Colonic mucosa (tissue), 4 donors: ENCODE measurements at regions not wholly inside any gene's neighbourhood (a gene's known extent, or its start where the extent isn't known, plus 50 kb on each side); places are given as distances from the start of the nearest gene placed in this dataset.

Source experiments
- DNase-seq: peaks from one replicate; pipeline ENCODE4 v3.0.0-alpha.2; 2020
- H3K27ac ChIP-seq: fragments of 200-600 bp; one replicate; pipeline ENCODE4 v1.8.0; 2021
- H3K27me3 ChIP-seq: fragments of 200-600 bp; one replicate; pipeline ENCODE4 v1.8.0; 2021
- H3K36me3 ChIP-seq: fragments of 200-600 bp; one replicate; pipeline ENCODE4 v1.8.0; 2021
- H3K4me1 ChIP-seq: fragments of 200-600 bp; one replicate; pipeline ENCODE4 v1.8.0; 2021; ENCODE audit warnings: mild to moderate bottlenecking
- H3K4me3 ChIP-seq: fragments of 200-600 bp; one replicate; pipeline ENCODE4 v1.8.0; 2021
- H3K9ac ChIP-seq, 2 donors: one replicate each; pipeline ENCODE4 v1.7.0; 2013; ENCODE audit warnings: control low read depth in 2 of 2, low read depth in 2 of 2, low read length in 2 of 2
- H3K9me3 ChIP-seq: fragments of 200-600 bp; one replicate; pipeline ENCODE4 v1.8.0; 2021
- intact Hi-C: fragments of 100-400 bp; cut with DNase I; formaldehyde crosslinking; loops from one replicate; pipeline ENCODE4 v1.14.1; 2022
- TF ChIP-seq, protein P1 (sequence below): fragments of 200-600 bp; IDR thresholded peaks from one replicate; pipeline ENCODE4 v1.8.0; 2022; ENCODE audit warnings: antibody characterized with exemption, mild to moderate bottlenecking
- donor health status: healthy.
- donor health status: DM: no; HTN: no; CAD: no.
- donor health status: DM: no; HTN: no; CAD: no.

DNA sequence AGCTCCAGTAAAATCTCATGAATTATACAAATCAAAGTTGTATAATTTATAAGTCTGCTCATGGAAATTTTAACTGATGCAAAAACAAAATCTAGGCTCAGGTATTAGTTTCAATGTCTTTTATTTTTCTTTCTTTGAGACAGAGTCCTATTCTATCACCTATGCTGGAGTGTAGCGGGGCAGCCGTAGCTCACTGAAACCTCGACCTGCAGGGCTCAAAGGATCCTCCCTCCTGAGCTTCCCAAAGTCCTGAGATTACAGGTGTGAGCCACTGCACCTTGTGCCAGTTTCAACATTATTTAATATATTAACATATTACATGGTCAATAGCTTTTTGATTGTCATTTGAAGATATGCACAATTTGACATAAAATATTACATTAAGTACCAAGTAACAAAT, 678.7 kb downstream of the ARAP2 start:
- intact Hi-C loops, result no loop called here
- H3K36me3 ChIP-seq, result no peaks in the 10 kb centered on the region
- no peak overlapping the region for H3K9ac ChIP-seq
- TF ChIP-seq, protein P1, sequence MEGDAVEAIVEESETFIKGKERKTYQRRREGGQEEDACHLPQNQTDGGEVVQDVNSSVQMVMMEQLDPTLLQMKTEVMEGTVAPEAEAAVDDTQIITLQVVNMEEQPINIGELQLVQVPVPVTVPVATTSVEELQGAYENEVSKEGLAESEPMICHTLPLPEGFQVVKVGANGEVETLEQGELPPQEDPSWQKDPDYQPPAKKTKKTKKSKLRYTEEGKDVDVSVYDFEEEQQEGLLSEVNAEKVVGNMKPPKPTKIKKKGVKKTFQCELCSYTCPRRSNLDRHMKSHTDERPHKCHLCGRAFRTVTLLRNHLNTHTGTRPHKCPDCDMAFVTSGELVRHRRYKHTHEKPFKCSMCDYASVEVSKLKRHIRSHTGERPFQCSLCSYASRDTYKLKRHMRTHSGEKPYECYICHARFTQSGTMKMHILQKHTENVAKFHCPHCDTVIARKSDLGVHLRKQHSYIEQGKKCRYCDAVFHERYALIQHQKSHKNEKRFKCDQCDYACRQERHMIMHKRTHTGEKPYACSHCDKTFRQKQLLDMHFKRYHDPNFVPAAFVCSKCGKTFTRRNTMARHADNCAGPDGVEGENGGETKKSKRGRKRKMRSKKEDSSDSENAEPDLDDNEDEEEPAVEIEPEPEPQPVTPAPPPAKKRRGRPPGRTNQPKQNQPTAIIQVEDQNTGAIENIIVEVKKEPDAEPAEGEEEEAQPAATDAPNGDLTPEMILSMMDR, result no peak
- no peaks in the 10 kb centered on the region for H3K9me3 ChIP-seq
- H3K4me3 ChIP-seq, result no peak overlapping the region
- H3K27me3 ChIP-seq, result no peaks in the 10 kb centered on the region
- H3K4me1 ChIP-seq, result no peaks in the 10 kb centered on the region
- no peak for DNase-seq
- no peak overlapping the region for H3K27ac ChIP-seq

DNA sequence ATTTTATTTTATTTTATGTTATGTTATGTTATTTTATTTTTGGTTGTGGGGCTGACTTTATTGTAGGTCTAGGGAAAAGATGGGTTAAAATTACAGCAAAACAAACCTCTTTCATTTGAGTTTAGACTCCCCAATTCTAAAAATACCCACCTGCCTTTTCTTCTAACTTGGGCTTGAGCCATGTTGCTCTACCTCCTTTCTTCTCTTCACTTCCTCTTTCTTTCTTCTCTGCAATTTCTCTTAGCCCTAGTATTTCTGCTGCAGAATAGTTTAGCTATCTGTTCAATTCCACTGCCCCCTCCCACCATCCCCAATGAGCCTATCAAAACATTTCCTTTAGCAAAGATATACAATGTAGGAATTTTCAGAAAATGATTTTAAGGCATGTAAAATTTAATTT, 653.3 kb downstream of the ARAP2 start:
- TF ChIP-seq, protein P1, result no peak
- no peak for DNase-seq
- Histone ChIP-seq H3K27me3 (no peaks in the 10 kb centered on the region), H3K36me3 (no peaks in the 10 kb centered on the region), H3K4me1 (no peaks in the 10 kb centered on the region), H3K4me3 (no peak overlapping the region), H3K27ac (no peak overlapping the region), H3K9me3 (no peaks in the 10 kb centered on the region), H3K9ac (no peak overlapping the region)
- intact Hi-C loops, result no loop called here

DNA sequence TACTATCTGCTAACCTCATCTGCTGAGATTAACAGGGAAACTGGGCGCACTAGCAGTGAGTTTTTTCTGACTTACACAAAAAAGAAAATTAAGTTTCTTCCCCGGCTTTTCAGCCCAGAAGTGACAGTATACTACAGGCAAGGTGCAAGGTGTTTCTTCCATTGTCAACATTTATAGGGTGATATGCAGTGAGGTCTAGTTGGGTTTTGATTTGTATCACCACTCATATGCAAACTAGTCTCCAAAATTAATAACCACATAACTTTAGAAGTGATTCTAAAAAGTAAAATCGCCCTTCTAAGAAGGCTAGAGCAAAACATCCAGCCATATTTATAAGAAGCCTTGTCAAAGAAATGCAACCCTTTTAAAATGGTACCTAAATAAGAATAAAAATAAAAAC, 640.1 kb downstream of the ARAP2 start:
- intact Hi-C loops, result no loop called here
- DNase-seq, result no peak
- Histone ChIP-seq H3K9me3 (peaks cover 5% of the 10 kb centered on the region), H3K4me3 (no peak overlapping the region), H3K36me3 (no peaks in the 10 kb centered on the region), H3K4me1 (no peaks in the 10 kb centered on the region), H3K27ac (no peak overlapping the region), H3K27me3 (no peaks in the 10 kb centered on the region), H3K9ac (no peak overlapping the region)
- TF ChIP-seq, protein P1, result no peak

DNA sequence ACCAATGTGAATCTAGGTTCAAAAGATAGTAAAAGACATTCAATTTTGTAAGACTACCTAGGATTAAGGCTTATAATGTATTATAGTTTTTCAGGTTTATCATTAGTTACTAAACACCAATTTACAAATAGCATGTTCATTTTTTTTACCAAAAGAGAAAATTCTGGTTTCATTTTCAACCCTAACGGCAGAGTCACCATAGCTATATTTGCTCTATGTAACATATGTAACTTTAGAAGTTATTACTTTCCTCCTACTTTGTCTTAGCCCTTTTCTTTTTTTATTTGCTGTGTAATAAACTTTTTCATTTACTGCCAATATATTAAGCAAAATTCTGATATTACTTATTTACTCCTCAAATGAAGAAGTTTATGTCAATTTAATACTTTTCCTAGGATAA, 639.6 kb downstream of the ARAP2 start:
- Histone ChIP-seq H3K4me1 (no peaks in the 10 kb centered on the region), H3K4me3 (no peak overlapping the region), H3K9ac (no peak overlapping the region), H3K27me3 (no peaks in the 10 kb centered on the region), H3K9me3 (peaks cover 5% of the 10 kb centered on the region), H3K36me3 (no peaks in the 10 kb centered on the region), H3K27ac (no peak overlapping the region)
- DNase-seq, result no peak
- TF ChIP-seq, protein P1, result no peak
- intact Hi-C loops, result no loop called here

DNA sequence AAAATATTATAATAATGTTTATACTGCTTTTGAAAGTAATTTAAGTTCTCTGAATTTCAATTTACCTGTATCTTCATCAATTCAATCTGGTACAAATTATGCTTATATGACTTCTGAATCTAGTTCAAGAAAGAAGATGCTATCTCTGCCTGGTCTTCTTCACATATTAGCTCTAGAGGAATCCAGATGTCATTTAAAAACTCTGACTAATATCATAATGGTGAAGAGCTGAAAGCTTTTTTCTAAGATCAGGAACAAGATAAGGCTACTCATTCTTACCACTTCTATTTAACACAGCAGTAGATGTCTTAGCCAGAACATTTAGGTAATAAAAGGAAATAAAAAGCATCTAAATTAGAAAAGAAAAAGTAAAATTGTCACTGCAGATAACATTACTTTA, 636.1 kb downstream of the ARAP2 start:
- H3K36me3 ChIP-seq, result no peaks in the 10 kb centered on the region
- TF ChIP-seq, protein P1, result no peak
- H3K9ac ChIP-seq, result no peak overlapping the region
- no peak for DNase-seq
- no peak overlapping the region for H3K4me3 ChIP-seq
- no peaks in the 10 kb centered on the region for H3K27me3 ChIP-seq
- no peaks in the 10 kb centered on the region for H3K4me1 ChIP-seq
- H3K27ac ChIP-seq, result no peak overlapping the region
- intact Hi-C loops, result no loop called here
- peaks cover 5% of the 10 kb centered on the region for H3K9me3 ChIP-seq

DNA sequence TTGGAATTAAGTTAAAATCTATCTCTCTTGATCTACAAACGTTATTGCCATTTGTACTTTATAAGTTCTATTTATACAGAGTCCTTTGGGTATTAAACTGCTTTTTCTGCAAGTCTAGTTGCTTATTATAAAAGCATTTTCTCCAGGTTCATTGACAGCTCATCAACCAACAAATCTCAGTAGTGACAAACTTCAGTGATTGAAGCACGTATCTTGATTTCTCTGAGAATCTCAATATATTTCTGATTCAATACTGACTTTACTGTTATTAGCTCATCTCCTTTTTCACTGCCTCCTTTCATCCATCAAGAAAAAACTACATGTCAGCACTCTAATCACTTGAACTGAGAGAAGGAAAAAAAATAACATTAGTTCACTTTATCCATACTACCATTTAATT, 630.2 kb downstream of the ARAP2 start:
- no peaks in the 10 kb centered on the region for H3K27me3 ChIP-seq
- TF ChIP-seq, protein P1, result no peak
- no peak overlapping the region for H3K4me3 ChIP-seq
- peaks cover 2% of the 10 kb centered on the region for H3K9me3 ChIP-seq
- no peak overlapping the region for H3K27ac ChIP-seq
- H3K4me1 ChIP-seq, result no peaks in the 10 kb centered on the region
- intact Hi-C loops, result no loop called here
- no peaks in the 10 kb centered on the region for H3K36me3 ChIP-seq
- DNase-seq, result no peak
- no peak overlapping the region for H3K9ac ChIP-seq
